ENCODE measurements at regions not wholly inside any gene's neighbourhood (a gene's known extent, or its start where the extent isn't known, plus 50 kb on each side); places are given as distances from the start of the nearest gene placed in this dataset.

DNA sequence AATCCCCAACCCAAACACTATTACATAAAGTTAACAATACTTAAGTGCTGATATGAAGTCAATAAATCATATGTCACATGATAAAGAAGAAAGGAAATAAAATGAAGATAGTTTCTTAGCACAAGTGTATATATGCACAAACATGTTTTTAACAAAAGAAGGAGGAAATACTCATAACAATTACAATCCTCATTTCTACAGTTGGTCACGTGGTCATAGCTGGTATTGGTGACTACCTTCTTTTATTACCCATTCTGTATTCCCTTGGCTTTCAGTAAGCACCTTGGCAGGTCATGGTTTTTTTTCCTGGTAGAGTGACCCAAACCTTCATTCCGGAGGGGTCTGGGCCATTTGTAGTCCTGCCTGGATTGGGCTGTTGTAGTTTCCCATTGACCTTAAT is 137.1 kb upstream of the KCND3 start:
- TF ChIP-seq, protein P1, sequence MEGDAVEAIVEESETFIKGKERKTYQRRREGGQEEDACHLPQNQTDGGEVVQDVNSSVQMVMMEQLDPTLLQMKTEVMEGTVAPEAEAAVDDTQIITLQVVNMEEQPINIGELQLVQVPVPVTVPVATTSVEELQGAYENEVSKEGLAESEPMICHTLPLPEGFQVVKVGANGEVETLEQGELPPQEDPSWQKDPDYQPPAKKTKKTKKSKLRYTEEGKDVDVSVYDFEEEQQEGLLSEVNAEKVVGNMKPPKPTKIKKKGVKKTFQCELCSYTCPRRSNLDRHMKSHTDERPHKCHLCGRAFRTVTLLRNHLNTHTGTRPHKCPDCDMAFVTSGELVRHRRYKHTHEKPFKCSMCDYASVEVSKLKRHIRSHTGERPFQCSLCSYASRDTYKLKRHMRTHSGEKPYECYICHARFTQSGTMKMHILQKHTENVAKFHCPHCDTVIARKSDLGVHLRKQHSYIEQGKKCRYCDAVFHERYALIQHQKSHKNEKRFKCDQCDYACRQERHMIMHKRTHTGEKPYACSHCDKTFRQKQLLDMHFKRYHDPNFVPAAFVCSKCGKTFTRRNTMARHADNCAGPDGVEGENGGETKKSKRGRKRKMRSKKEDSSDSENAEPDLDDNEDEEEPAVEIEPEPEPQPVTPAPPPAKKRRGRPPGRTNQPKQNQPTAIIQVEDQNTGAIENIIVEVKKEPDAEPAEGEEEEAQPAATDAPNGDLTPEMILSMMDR (IDR thresholded peaks at IDR 0.05 in 4 of 5, conservative IDR thresholded peaks at IDR 0.05 in 1 of 5) = no peak
- TF ChIP-seq POLR2A (IDR thresholded peaks at IDR 0.05) = no peak
